Chondrocyte (in vitro differentiated cells): ENCODE measurements at regions not wholly inside any gene's neighbourhood (a gene's known extent, or its start where the extent isn't known, plus 50 kb on each side); places are given as distances from the start of the nearest gene placed in this dataset.

Experiments
- DNase-seq: peaks from one replicate; pipeline ENCODE4 v3.0.0; 2021; ENCODE audit warnings: mixed read lengths, low spot score
- H3K27ac Mint-ChIP-seq: one replicate; pipeline ENCODE4 v1.8.0; 2021; ENCODE audit warnings: mild to moderate bottlenecking, moderate library complexity, mixed read lengths; ENCODE audit not compliant: unreplicated experiment
- H3K27me3 Mint-ChIP-seq: 2 replicates; pipeline ENCODE4 v1.8.0; 2021; ENCODE audit warnings: low read depth, mixed read lengths
- H3K36me3 Mint-ChIP-seq: 2 replicates; pipeline ENCODE4 v1.8.0; 2021; ENCODE audit warnings: low read depth, mixed read lengths
- H3K4me1 Mint-ChIP-seq: 2 replicates; pipeline ENCODE4 v1.8.0; 2021; ENCODE audit warnings: low read depth, mild to moderate bottlenecking, mixed read lengths
- H3K4me3 Mint-ChIP-seq: one replicate; pipeline ENCODE4 v1.8.0; 2021; ENCODE audit warnings: mild to moderate bottlenecking, moderate library complexity, mixed read lengths; ENCODE audit not compliant: unreplicated experiment
- H3K9me3 Mint-ChIP-seq: 2 replicates; pipeline ENCODE4 v1.8.0; 2021; ENCODE audit warnings: low read depth, mixed read lengths
- CTCF ChIP-seq: fragments of 200-600 bp; sonication (generic); IDR thresholded peaks from 2 replicates; pipeline ENCODE4 v1.5.0; 2021; ENCODE audit warnings: antibody characterized with exemption, mild to moderate bottlenecking, moderate library complexity

- H3K4me3 Mint-ChIP-seq = no peak overlapping the region
- no peaks in the 10 kb centered on the region for H3K27me3 Mint-ChIP-seq
- H3K9me3 Mint-ChIP-seq = no peaks in the 10 kb centered on the region
- no peak overlapping the region for H3K27ac Mint-ChIP-seq
- no peaks in the 10 kb centered on the region for H3K4me1 Mint-ChIP-seq
- no peaks in the 10 kb centered on the region for H3K36me3 Mint-ChIP-seq
- no peak for DNase-seq
- no peak for TF ChIP-seq CTCF
Observed at GRCh38 chr14:87139299-87139698, 853.7 kb downstream of the GALC start.

- Mint-ChIP-seq H3K27ac (no peak overlapping the region), H3K27me3 (no peaks in the 10 kb centered on the region), H3K4me3 (no peak overlapping the region), H3K36me3 (no peaks in the 10 kb centered on the region), H3K4me1 (peaks cover 11% of the 10 kb centered on the region), H3K9me3 (no peaks in the 10 kb centered on the region)
- no peak for TF ChIP-seq CTCF
- DNase-seq = no peak
Observed at GRCh38 chr14:87133073-87133801, 859.7 kb downstream of the GALC start.

GRCh38 chr14:87131879-87132278 lies 861.1 kb downstream of the GALC start:
- no peaks in the 10 kb centered on the region for H3K27me3 Mint-ChIP-seq
- DNase-seq = no peak
- no peaks in the 10 kb centered on the region for H3K9me3 Mint-ChIP-seq
- no peaks in the 10 kb centered on the region for H3K36me3 Mint-ChIP-seq
- peaks cover 11% of the 10 kb centered on the region for H3K4me1 Mint-ChIP-seq
- TF ChIP-seq CTCF = no peak
- H3K27ac Mint-ChIP-seq = no peak overlapping the region
- no peak overlapping the region for H3K4me3 Mint-ChIP-seq

- Mint-ChIP-seq H3K27me3 (no peaks in the 10 kb centered on the region), H3K9me3 (peaks cover 10% of the 10 kb centered on the region), H3K27ac (no peak overlapping the region), H3K4me3 (no peak overlapping the region), H3K4me1 (peaks cover 3% of the 10 kb centered on the region), H3K36me3 (no peaks in the 10 kb centered on the region)
- no peak for TF ChIP-seq CTCF
- DNase-seq = no peak
Observed at GRCh38 chr14:87122166-87122565, 870.8 kb downstream of the GALC start.

- Mint-ChIP-seq H3K9me3 (peaks cover 10% of the 10 kb centered on the region), H3K27me3 (no peaks in the 10 kb centered on the region), H3K27ac (no peak overlapping the region), H3K4me1 (peaks cover 3% of the 10 kb centered on the region), H3K36me3 (no peaks in the 10 kb centered on the region), H3K4me3 (no peak overlapping the region)
- no peak for DNase-seq
- TF ChIP-seq CTCF = no peak
Observed at GRCh38 chr14:87121716-87122115, 871.3 kb downstream of the GALC start.
